ENCODE measurements at regions not wholly inside any gene's neighbourhood (a gene's known extent, or its start where the extent isn't known, plus 50 kb on each side); places are given as distances from the start of the nearest gene placed in this dataset.

DNA sequence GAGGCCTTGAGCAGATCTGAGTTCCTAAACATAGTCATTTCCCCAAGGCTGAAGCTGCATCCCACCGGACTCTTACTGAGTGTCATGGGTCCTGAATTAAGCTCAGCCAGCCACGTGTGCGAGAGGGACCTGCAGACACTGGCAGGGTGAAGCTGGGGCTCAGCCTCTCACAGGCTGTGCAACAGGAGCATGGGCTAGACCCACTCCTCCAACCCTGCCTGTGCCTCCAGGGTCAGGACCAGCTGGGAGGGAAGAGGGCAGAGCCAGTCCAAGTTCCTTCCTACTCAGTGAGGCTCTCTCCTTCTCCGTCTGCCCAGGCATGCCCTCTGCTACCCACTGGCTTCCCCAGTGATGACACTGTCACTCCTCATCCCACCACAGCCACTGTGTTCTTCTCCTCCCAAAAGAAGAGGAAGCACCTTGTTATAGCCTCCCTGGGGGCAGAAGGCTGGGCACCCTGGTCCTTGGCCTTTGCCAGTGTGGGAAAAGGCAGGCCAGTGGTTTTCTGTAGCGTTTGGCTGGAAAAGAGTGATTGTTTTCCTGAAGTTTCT lies 78.9 kb downstream of the KCNF1 start:
- H3K4me3 ChIP-seq = no peak overlapping the region
- no peak for DNase-seq (ENCODE audit: low spot score)
- H3K4me2 ChIP-seq = no peak overlapping the region
- H3K79me2 ChIP-seq (ENCODE audit: low read depth) = no peaks in the 10 kb centered on the region
- no peaks in the 10 kb centered on the region for H3K4me1 ChIP-seq
- H3F3A ChIP-seq (ENCODE audit: low read depth) = no peaks in the 10 kb centered on the region
- Mint-ChIP-seq H3K4me3 (no peak overlapping the region), H3K27ac (no peak overlapping the region), H3K9me3 (peaks cover 5% of the 10 kb centered on the region), H3K27me3 (ENCODE audit: insufficient read depth, low read depth) (peaks cover 5% of the 10 kb centered on the region), H3K36me3 (no peaks in the 10 kb centered on the region), H3K4me1 (peaks cover 10% of the 10 kb centered on the region)
- no peak overlapping the region for H3K9ac ChIP-seq
- H3K36me3 ChIP-seq = no peaks in the 10 kb centered on the region
- no peaks in the 10 kb centered on the region for H4K20me1 ChIP-seq (ENCODE audit: low read depth)
- no peak overlapping the region for H2AFZ ChIP-seq (replicated peaks)
- H3K27me3 ChIP-seq = no peaks in the 10 kb centered on the region
- H3K9me3 ChIP-seq (ENCODE audit: low read depth) = no peaks in the 10 kb centered on the region
- TF ChIP-seq, protein P1, sequence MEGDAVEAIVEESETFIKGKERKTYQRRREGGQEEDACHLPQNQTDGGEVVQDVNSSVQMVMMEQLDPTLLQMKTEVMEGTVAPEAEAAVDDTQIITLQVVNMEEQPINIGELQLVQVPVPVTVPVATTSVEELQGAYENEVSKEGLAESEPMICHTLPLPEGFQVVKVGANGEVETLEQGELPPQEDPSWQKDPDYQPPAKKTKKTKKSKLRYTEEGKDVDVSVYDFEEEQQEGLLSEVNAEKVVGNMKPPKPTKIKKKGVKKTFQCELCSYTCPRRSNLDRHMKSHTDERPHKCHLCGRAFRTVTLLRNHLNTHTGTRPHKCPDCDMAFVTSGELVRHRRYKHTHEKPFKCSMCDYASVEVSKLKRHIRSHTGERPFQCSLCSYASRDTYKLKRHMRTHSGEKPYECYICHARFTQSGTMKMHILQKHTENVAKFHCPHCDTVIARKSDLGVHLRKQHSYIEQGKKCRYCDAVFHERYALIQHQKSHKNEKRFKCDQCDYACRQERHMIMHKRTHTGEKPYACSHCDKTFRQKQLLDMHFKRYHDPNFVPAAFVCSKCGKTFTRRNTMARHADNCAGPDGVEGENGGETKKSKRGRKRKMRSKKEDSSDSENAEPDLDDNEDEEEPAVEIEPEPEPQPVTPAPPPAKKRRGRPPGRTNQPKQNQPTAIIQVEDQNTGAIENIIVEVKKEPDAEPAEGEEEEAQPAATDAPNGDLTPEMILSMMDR (IDR thresholded peaks at IDR 0.05) = no peak
- no peak overlapping the region for H3K27ac ChIP-seq

- Histone ChIP-seq H3K9me3 (ENCODE audit: low read depth) (no peaks in the 10 kb centered on the region), H4K20me1 (ENCODE audit: low read depth) (no peaks in the 10 kb centered on the region), H3K4me3 (no peak overlapping the region), H3F3A (ENCODE audit: low read depth) (no peaks in the 10 kb centered on the region), H3K9ac (no peak overlapping the region), H3K4me2 (no peak overlapping the region), H3K36me3 (no peaks in the 10 kb centered on the region), H3K27me3 (no peaks in the 10 kb centered on the region), H3K4me1 (no peaks in the 10 kb centered on the region), H2AFZ (replicated peaks) (no peak overlapping the region), H3K79me2 (ENCODE audit: low read depth) (no peaks in the 10 kb centered on the region), H3K27ac (no peak overlapping the region)
- peaks cover 2% of the 10 kb centered on the region for H3K9me3 Mint-ChIP-seq
- H3K4me1 Mint-ChIP-seq = peaks cover 8% of the 10 kb centered on the region
- H3K27ac Mint-ChIP-seq = no peak overlapping the region
- no peaks in the 10 kb centered on the region for H3K36me3 Mint-ChIP-seq
- peaks cover 4% of the 10 kb centered on the region for H3K27me3 Mint-ChIP-seq (ENCODE audit: insufficient read depth, low read depth)
- H3K4me3 Mint-ChIP-seq = no peak overlapping the region
- TF ChIP-seq, protein P1 (IDR thresholded peaks at IDR 0.05) = no peak
- TF ChIP-seq EZH2 (IDR thresholded peaks at IDR 0.05) (no peak), EZH2phosphoT487 (IDR thresholded peaks at IDR 0.05) (no peak)
- DNase-seq (ENCODE audit: low spot score) = no peak
These were observed 80.5 kb downstream of the KCNF1 start for GRCh38 chr2:10992023-10992791.

DNA sequence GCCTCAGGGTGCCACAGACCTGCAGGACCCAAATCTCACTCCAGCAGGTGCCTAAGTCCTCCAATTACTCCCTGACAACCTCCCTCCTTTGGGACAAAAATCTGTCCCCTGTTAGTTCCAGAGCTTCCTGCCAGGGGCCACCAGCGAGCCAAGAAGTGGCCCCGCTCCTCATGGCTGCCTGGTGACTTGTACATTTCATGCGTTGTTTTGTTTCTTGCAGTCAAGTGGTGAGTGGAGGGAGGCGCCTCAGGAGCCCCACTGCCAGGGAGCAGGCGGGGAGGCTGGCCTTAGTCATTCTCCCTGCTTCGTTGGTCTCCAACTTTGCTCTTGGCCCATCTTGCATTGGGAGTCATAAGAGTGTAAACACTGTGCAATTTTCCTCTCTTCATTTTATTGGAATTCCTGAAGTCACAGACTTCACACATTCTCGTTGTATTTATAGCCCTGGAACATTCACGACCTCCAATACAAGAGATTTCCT lies 81.3 kb downstream of the KCNF1 start:
- Mint-ChIP-seq H3K4me3 (no peak overlapping the region), H3K36me3 (no peaks in the 10 kb centered on the region), H3K4me1 (peaks cover 8% of the 10 kb centered on the region), H3K9me3 (peaks cover 2% of the 10 kb centered on the region), H3K27me3 (ENCODE audit: insufficient read depth, low read depth) (peaks cover 4% of the 10 kb centered on the region), H3K27ac (no peak overlapping the region)
- Histone ChIP-seq H3K4me3 (no peak overlapping the region), H3F3A (ENCODE audit: low read depth) (no peaks in the 10 kb centered on the region), H2AFZ (replicated peaks) (no peak overlapping the region), H3K9me3 (ENCODE audit: low read depth) (no peaks in the 10 kb centered on the region), H4K20me1 (ENCODE audit: low read depth) (no peaks in the 10 kb centered on the region), H3K4me2 (no peak overlapping the region), H3K36me3 (no peaks in the 10 kb centered on the region), H3K4me1 (no peaks in the 10 kb centered on the region), H3K27ac (no peak overlapping the region), H3K79me2 (ENCODE audit: low read depth) (no peaks in the 10 kb centered on the region), H3K9ac (no peak overlapping the region), H3K27me3 (no peaks in the 10 kb centered on the region)
- TF ChIP-seq EZH2 (IDR thresholded peaks at IDR 0.05) (no peak), EZH2phosphoT487 (IDR thresholded peaks at IDR 0.05) (no peak)
- TF ChIP-seq, protein P1 (IDR thresholded peaks at IDR 0.05) = no peak
- DNase-seq (ENCODE audit: low spot score) = no peak

Data from neural progenitor cell (in vitro differentiated cells).